MCF 10A (cell line): ENCODE measurements at regions not wholly inside any gene's neighbourhood (a gene's known extent, or its start where the extent isn't known, plus 50 kb on each side); places are given as distances from the start of the nearest gene placed in this dataset.

Experiments
- BruUV-seq: library from RNA; stranded (reverse); fragments of 400-500 nt; replicated peaks from 2 replicates; lab custom pipeline; 2021; lab: Mats Ljungman, UMichigan
- CTCF ChIA-PET: fragments of 300-600 bp; sonication (Branson Sonifier 250); formaldehyde crosslinking; extraction: SDS; loops from one replicate; lab custom pipeline; 2021; ENCODE audit warnings: antibody characterized with exemption, inconsistent platforms; lab: Yijun Ruan, JAX
- POLR2A ChIA-PET: fragments of 300-600, 350-650 bp; sonication (Branson Sonifier 250); formaldehyde crosslinking; extraction: SDS; loops from one replicate; lab custom pipeline; 2020; ENCODE audit warnings: antibody characterized with exemption, inconsistent platforms; lab: Yijun Ruan, JAX
- DNase-seq: peaks from one replicate; pipeline ENCODE4 v3.0.0-alpha.2; 2018; ENCODE audit not compliant: unreplicated experiment
- H3K27ac Mint-ChIP-seq: one replicate; pipeline ENCODE4 v1.8.0; 2022; ENCODE audit warnings: mild to moderate bottlenecking, low read depth, mixed read lengths; ENCODE audit not compliant: unreplicated experiment
- H3K27me3 Mint-ChIP-seq: one replicate; pipeline ENCODE4 v1.8.0; 2022; ENCODE audit warnings: mixed read lengths; ENCODE audit not compliant: insufficient read depth, unreplicated experiment
- H3K36me3 Mint-ChIP-seq: one replicate; pipeline ENCODE4 v1.8.0; 2022; ENCODE audit warnings: mild to moderate bottlenecking, moderate library complexity, mixed read lengths; ENCODE audit not compliant: insufficient read depth, unreplicated experiment
- H3K4me1 Mint-ChIP-seq: one replicate; pipeline ENCODE4 v1.8.0; 2022; ENCODE audit warnings: mixed read lengths; ENCODE audit not compliant: insufficient read depth, unreplicated experiment
- H3K4me3 Mint-ChIP-seq: one replicate; pipeline ENCODE4 v1.8.0; 2022; ENCODE audit warnings: mild to moderate bottlenecking, moderate library complexity, mixed read lengths; ENCODE audit not compliant: unreplicated experiment
- H3K9me3 Mint-ChIP-seq: one replicate; pipeline ENCODE4 v1.8.0; 2022; ENCODE audit warnings: mixed read lengths; ENCODE audit not compliant: unreplicated experiment
- intact Hi-C: fragments of 100-400 bp; cut with micrococcal nuclease; formaldehyde crosslinking; loops from 2 replicates; pipeline ENCODE4 v1.14.1; 2022
- TF ChIP-seq, protein P1 (sequence below): fragments of 200-600 bp; IDR thresholded peaks from one replicate; pipeline ENCODE4 v1.8.0; 2022; ENCODE audit warnings: antibody characterized with exemption, mild to moderate bottlenecking; ENCODE audit not compliant: unreplicated experiment

DNA sequence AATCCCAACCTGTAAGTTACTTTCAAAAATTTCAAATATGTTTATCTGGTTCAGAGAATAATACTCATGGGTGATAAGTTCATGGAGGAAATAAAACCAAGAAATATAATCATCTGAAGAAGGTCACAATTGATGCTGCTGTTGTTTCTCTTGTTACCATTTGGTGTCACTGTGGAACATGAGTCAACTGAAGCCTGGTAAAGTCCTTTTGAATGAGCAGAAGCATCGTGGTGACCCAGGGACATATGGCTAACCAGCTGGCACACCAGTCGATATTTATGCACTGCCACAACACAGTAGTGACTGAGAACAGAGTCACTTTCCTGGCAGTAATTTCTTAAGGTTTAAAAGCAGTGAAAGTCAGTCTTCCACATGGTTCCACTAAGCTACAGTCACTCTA lies 612.9 kb upstream of the TLE4 start:
- no peak overlapping the region for H3K4me3 Mint-ChIP-seq
- intact Hi-C loops: no loop called here
- H3K36me3 Mint-ChIP-seq: peaks cover under 1% of the 10 kb centered on the region
- H3K27me3 Mint-ChIP-seq: no peaks in the 10 kb centered on the region
- BruUV-seq: no TSS peak
- peak; percentile 17 for DNase-seq
- CTCF ChIA-PET: interaction anchor here (0.6 kb wide), 1 partner anchor 175 kb away, joined by 3 read pairs; no protein-coding TSS in a partner anchor
- TF ChIP-seq, protein P1, sequence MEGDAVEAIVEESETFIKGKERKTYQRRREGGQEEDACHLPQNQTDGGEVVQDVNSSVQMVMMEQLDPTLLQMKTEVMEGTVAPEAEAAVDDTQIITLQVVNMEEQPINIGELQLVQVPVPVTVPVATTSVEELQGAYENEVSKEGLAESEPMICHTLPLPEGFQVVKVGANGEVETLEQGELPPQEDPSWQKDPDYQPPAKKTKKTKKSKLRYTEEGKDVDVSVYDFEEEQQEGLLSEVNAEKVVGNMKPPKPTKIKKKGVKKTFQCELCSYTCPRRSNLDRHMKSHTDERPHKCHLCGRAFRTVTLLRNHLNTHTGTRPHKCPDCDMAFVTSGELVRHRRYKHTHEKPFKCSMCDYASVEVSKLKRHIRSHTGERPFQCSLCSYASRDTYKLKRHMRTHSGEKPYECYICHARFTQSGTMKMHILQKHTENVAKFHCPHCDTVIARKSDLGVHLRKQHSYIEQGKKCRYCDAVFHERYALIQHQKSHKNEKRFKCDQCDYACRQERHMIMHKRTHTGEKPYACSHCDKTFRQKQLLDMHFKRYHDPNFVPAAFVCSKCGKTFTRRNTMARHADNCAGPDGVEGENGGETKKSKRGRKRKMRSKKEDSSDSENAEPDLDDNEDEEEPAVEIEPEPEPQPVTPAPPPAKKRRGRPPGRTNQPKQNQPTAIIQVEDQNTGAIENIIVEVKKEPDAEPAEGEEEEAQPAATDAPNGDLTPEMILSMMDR: peak; percentile 7
- H3K9me3 Mint-ChIP-seq: peaks cover 14% of the 10 kb centered on the region
- POLR2A ChIA-PET: no interaction called here
- no peak overlapping the region for H3K27ac Mint-ChIP-seq
- no peaks in the 10 kb centered on the region for H3K4me1 Mint-ChIP-seq

DNA sequence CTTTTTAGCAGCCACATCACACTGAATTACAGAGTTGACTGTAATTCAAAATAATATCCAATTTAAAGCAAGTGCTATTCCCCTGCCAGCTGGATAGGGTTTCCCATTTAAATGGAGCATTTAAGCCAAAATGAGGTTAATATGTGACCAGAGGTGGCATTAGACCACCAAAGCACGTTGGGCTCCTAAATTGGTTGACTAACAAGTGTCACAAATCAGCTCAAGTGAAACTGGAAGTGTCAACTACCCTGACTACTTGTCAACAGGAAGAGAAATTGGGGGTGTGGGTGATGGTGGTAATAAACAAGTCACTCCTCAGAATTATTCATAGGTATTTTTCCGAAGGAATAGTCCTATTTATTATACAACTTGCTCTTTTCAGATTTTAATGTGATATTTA lies 609.6 kb upstream of the TLE4 start:
- H3K27me3 Mint-ChIP-seq: no peaks in the 10 kb centered on the region
- no peak overlapping the region for H3K4me3 Mint-ChIP-seq
- H3K9me3 Mint-ChIP-seq: peaks cover 14% of the 10 kb centered on the region
- ChIA-PET POLR2A (no interaction called here), CTCF (no interaction called here)
- TF ChIP-seq, protein P1: no peak
- H3K27ac Mint-ChIP-seq: no peak overlapping the region
- H3K4me1 Mint-ChIP-seq: no peaks in the 10 kb centered on the region
- H3K36me3 Mint-ChIP-seq: no peaks in the 10 kb centered on the region
- DNase-seq: no peak
- BruUV-seq: no TSS peak
- intact Hi-C loops: no loop called here

DNA sequence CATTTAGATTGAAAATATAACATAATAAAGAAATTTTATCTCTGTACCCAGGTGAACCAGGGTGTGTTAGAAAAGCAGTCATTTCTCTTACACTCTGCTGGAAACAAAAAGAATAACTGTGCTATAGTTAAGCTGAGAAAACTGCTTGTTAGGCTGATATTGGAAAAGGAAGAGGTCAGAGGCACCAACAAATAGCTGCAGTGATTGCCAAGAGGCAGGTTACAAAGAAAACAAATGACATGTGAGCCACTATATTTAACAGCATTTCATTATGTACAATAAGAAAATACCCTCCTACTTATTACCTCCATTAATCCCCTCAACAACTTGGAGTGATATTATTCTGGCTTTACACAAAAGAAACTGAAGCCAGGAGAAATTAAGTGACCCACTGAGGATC lies 607.9 kb upstream of the TLE4 start:
- ChIA-PET POLR2A (no interaction called here), CTCF (interaction anchor here (1.0 kb wide), 1 partner anchor 36 kb away, joined by 3 read pairs; no protein-coding TSS in a partner anchor)
- no TSS peak for BruUV-seq
- Mint-ChIP-seq H3K27me3 (no peaks in the 10 kb centered on the region), H3K9me3 (peaks cover 7% of the 10 kb centered on the region), H3K4me3 (no peak overlapping the region), H3K36me3 (no peaks in the 10 kb centered on the region), H3K27ac (no peak overlapping the region), H3K4me1 (peaks cover 10% of the 10 kb centered on the region)
- TF ChIP-seq, protein P1: no peak
- intact Hi-C loops: no loop called here
- no peak for DNase-seq

DNA sequence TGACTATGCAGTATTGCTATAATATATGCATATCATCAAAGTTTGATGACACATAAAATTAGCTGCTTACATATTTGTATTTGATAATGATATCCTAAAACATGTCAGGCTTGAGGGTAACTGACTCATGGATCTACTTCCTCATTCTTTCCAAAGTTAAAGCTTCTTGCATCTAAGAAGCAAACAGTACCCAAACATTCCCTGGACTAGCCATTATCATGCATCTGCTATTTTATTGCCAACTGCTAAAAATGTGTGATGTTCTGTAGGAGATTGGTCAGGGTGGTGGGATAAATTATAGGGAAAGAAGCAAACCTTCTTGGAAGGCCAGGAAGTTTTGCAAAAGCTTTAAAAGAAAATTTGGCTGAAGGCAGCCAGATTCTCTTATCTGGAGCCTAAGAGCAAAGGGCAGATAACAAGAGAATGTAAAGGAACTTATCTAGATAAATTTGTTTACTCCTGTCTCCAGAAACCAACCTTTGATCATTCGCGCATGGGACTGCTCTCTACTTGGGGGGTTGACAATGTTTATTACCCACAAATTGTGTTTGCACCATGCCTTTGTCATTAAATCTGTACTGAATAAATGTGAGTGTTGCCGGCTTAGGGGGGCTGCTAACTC lies 604.1 kb upstream of the TLE4 start:
- no peaks in the 10 kb centered on the region for H3K9me3 Mint-ChIP-seq
- no peak overlapping the region for H3K4me3 Mint-ChIP-seq
- H3K27me3 Mint-ChIP-seq: no peaks in the 10 kb centered on the region
- BruUV-seq: no TSS peak
- no peaks in the 10 kb centered on the region for H3K36me3 Mint-ChIP-seq
- POLR2A ChIA-PET: no interaction called here
- peaks cover 10% of the 10 kb centered on the region for H3K4me1 Mint-ChIP-seq
- intact Hi-C loops: no loop called here
- TF ChIP-seq, protein P1: no peak
- H3K27ac Mint-ChIP-seq: no peak overlapping the region
- CTCF ChIA-PET: interaction anchor here (0.6 to 0.7 kb wide), 2 partner anchors 16 to 83 kb away, joined by 3 read pairs; no protein-coding TSS in a partner anchor
- no peak for DNase-seq
